AG09319 (cell line): ENCODE measurements at regions not wholly inside any gene's neighbourhood (a gene's known extent, or its start where the extent isn't known, plus 50 kb on each side); places are given as distances from the start of the nearest gene placed in this dataset.

Source experiments
- DNase-seq: peaks from one replicate; pipeline ENCODE4 v3.0.0-alpha.2; 2010; ENCODE audit warnings: low read depth; ENCODE audit errors: extremely low read depth
- TF ChIP-seq, protein P1 (sequence below): IDR thresholded peaks from 2 replicates; pipeline ENCODE4 v1.5.1; 2011; ENCODE audit warnings: low read depth, mild to moderate bottlenecking, inconsistent platforms, low read length, moderate library complexity

DNA sequence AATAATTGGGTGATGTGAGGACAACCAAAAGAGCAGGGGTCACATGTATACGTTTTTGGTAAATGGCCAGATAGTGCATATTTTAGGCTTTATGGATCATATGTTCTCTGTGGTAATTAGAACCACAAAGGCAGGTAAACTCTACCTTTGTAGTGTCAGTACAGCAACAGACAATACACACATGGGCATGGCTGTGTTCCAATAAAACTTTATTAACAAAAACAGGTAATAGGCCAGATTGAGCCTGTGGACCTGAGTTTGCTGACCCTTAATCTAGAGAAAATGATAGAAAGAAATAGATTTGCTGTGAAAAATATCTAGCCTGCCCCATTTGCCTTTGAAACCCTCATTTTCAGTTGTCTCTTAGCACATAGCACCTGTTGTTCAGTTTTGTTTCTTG lies 177.2 kb upstream of the CXCR4 start:
- DNase-seq, result no peak
- TF ChIP-seq, protein P1, sequence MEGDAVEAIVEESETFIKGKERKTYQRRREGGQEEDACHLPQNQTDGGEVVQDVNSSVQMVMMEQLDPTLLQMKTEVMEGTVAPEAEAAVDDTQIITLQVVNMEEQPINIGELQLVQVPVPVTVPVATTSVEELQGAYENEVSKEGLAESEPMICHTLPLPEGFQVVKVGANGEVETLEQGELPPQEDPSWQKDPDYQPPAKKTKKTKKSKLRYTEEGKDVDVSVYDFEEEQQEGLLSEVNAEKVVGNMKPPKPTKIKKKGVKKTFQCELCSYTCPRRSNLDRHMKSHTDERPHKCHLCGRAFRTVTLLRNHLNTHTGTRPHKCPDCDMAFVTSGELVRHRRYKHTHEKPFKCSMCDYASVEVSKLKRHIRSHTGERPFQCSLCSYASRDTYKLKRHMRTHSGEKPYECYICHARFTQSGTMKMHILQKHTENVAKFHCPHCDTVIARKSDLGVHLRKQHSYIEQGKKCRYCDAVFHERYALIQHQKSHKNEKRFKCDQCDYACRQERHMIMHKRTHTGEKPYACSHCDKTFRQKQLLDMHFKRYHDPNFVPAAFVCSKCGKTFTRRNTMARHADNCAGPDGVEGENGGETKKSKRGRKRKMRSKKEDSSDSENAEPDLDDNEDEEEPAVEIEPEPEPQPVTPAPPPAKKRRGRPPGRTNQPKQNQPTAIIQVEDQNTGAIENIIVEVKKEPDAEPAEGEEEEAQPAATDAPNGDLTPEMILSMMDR, result no peak

- TF ChIP-seq, protein P1, result no peak
- DNase-seq, result no peak
Observed at GRCh38 chr2:136291871-136292270, 173.9 kb upstream of the CXCR4 start.

DNA sequence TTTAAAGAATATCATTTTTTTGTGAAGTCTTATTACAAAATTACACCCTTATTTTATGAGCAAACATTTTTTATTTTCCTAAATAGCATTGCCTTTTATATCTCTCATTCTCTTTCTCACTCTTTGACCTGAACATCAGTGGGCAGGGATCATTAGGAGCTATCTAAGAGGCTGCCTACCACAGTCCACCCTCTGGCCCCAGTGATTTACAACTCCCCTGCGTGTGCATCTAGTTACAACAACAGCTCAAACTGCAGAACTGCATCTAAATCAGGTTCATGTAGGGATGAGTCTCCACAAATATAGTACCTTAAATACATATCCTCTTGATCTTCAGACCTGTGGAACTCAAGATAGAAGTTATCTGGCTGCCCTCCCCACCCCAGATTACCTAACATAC lies 172.4 kb upstream of the CXCR4 start:
- DNase-seq, result no peak
- TF ChIP-seq, protein P1, result no peak

- no peak for DNase-seq
- TF ChIP-seq, protein P1, result no peak
Observed at GRCh38 chr2:136288249-136288648, 170.3 kb upstream of the CXCR4 start.

- no peak for DNase-seq
- TF ChIP-seq, protein P1, result no peak
Observed at GRCh38 chr2:136286423-136286822, 168.5 kb upstream of the CXCR4 start.

GRCh38 chr2:136284226-136285119 lies 166.5 kb upstream of the CXCR4 start:
- TF ChIP-seq, protein P1, result no peak
- DNase-seq, result no peak

DNA sequence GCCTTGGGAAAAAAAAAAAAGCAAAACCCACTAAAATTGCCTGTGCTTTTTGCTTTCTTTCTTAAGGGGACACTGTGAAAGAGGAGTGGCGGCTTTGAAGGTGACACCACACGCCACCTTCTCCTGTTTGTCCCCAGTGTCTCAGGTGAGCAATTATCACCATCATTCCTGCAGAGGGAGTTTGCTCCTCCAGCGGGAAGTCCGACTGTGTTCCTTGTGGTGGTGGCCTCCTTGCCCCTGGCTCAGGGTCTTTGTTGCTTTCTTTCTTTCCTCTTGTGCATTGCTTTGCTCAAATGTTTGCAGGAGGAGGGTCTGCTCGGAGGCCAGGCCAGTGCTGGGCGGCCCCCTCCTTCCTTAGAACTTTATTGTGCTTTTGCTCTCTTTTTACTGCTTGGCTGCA lies 164.3 kb upstream of the CXCR4 start:
- no peak for DNase-seq

More for the DNA sequence above, 164.3 kb upstream of the CXCR4 start:
- TF ChIP-seq, protein P1, result no peak
